ENCODE measurements at regions not wholly inside any gene's neighbourhood (a gene's known extent, or its start where the extent isn't known, plus 50 kb on each side); places are given as distances from the start of the nearest gene placed in this dataset.

- Histone ChIP-seq H2BK5ac (ENCODE audit: low read depth, low read length, poor library complexity, severe bottlenecking) (no peak overlapping the region), H3K9me3 (ENCODE audit: control insufficient read depth, insufficient read depth, low read length) (no peaks in the 10 kb centered on the region), H3K14ac (replicated peaks; ENCODE audit: low read depth, low read length) (no peak overlapping the region), H3K18ac (ENCODE audit: low read depth, low read length) (no peak overlapping the region), H3K36me3 (ENCODE audit: control insufficient read depth, insufficient read depth, low read length) (no peaks in the 10 kb centered on the region), H2AK5ac (ENCODE audit: low read depth, low read length) (no peak overlapping the region), H3K79me1 (ENCODE audit: low read depth in 1 of 2, low read length in 2 of 2) (no peaks in the 10 kb centered on the region), H3K27me3 (ENCODE audit: control insufficient read depth, insufficient read depth, low read length) (no peaks in the 10 kb centered on the region), H2BK15ac (ENCODE audit: low read depth, low read length) (no peak overlapping the region), H2AK9ac (replicated peaks; ENCODE audit: low read depth, low read length, poor library complexity) (no peak overlapping the region), H3K9me1 (ENCODE audit: insufficient read depth, low read length) (no peaks in the 10 kb centered on the region), H4K8ac (ENCODE audit: low read depth in 2 of 2, low read length in 2 of 2) (no peak overlapping the region), H4K5ac (ENCODE audit: low read depth, low read length) (no peak overlapping the region), H3K4me1 (ENCODE audit: control insufficient read depth, insufficient read depth, low read length) (no peaks in the 10 kb centered on the region), H3K56ac (ENCODE audit: extremely low read depth, insufficient read depth, low read length) (no peak overlapping the region), H2BK20ac (ENCODE audit: low read depth, low read length) (no peak overlapping the region), H3K4me3 (ENCODE audit: insufficient read depth, low read depth, low read length) (no peak overlapping the region), H3K23ac (ENCODE audit: low read depth, low read length) (no peak overlapping the region), H3K9ac (ENCODE audit: low read depth, low read length) (no peak overlapping the region), H3K4ac (ENCODE audit: low read depth, low read length) (no peak overlapping the region), H4K91ac (ENCODE audit: insufficient read depth, low read depth, low read length) (no peak overlapping the region), H2AFZ (replicated peaks; ENCODE audit: low read length, poor library complexity) (no peak overlapping the region), H3K27ac (ENCODE audit: insufficient read depth, low read length) (no peak overlapping the region), H2BK120ac (ENCODE audit: low read depth, low read length) (no peak overlapping the region), H3K4me2 (ENCODE audit: low read depth, low read length) (no peak overlapping the region), H4K20me1 (ENCODE audit: insufficient read depth, low read length) (no peaks in the 10 kb centered on the region)
- in situ Hi-C loops (cut with MboI; ENCODE audit: low sequenced_read_pairs) = no loop called here
- TF ChIP-seq CEBPB (IDR thresholded peaks at IDR 0.05; ENCODE audit: low read depth, low read length) (no peak), MXI1 (IDR thresholded peaks at IDR 0.05; ENCODE audit: borderline replicate concordance, low read depth, low read length) (no peak), USF2 (IDR thresholded peaks at IDR 0.05; ENCODE audit: low read depth, low read length) (no peak), POLR2A (IDR thresholded peaks at IDR 0.05; ENCODE audit: low read depth, low read length) (no peak), RAD21 (IDR thresholded peaks at IDR 0.05; ENCODE audit: low read length) (no peak), BHLHE40 (IDR thresholded peaks at IDR 0.05; ENCODE audit: low read depth, low read length) (no peak), CTCF (conservative IDR thresholded peaks at IDR 0.05; ENCODE audit: low read depth, low read length) (no peak)
- BruUV-seq (replicated peaks) = no TSS peak
- ChIA-PET CTCF (no interaction called here), POLR2A (ENCODE audit: unreplicated experiment) (no interaction called here)
- DNase-seq (no peak), ATAC-seq (ENCODE audit: low read depth) (no peak)
- intact Hi-C loops (cut with micrococcal nuclease) = no loop called here
- dilution Hi-C loops (cut with HindIII; ENCODE audit: low sequenced_read_pairs, unreplicated experiment) = no loop called here
- WGBS, 2 experiments (ENCODE audit: extremely low coverage in 2 of 2, insufficient read length in 1 of 2) = no CpG with 5 or more reads among the region's 1 CpG
Observed at GRCh38 chr5:105868038-105868780, 1802.5 kb downstream of the EFNA5 start.

Measured in IMR-90 (cell line).